HL-60 (cell line): ENCODE measurements at regions not wholly inside any gene's neighbourhood (a gene's known extent, or its start where the extent isn't known, plus 50 kb on each side); places are given as distances from the start of the nearest gene placed in this dataset.

ENCODE experiments used
- CTCF ChIP-seq: IDR thresholded peaks from one replicate; pipeline ENCODE4 v1.5.1; 2011; ENCODE audit warnings: low read length, control low read depth, inconsistent platforms; ENCODE audit not compliant: insufficient read depth
- GABPA ChIP-seq: IDR thresholded peaks from 2 replicates; pipeline ENCODE4 v1.6.1; 2012; ENCODE audit warnings: low read depth
- POLR2AphosphoS5 ChIP-seq: IDR thresholded peaks from 2 replicates; pipeline ENCODE4 v1.6.1; 2012; ENCODE audit warnings: low read depth
- REST ChIP-seq: IDR thresholded peaks from 2 replicates; pipeline ENCODE4 v1.6.1; 2012; ENCODE audit warnings: low read depth; ENCODE audit not compliant: insufficient replicate concordance
- SPI1 ChIP-seq: IDR thresholded peaks from 2 replicates; pipeline ENCODE4 v1.6.1; 2012; ENCODE audit warnings: low read depth, mild to moderate bottlenecking, borderline replicate concordance

- TF ChIP-seq CTCF (no peak), POLR2AphosphoS5 (no peak), GABPA (no peak), SPI1 (no peak), REST (no peak)
Observed at GRCh38 chr18:78169174-78169864, 810.3 kb upstream of the SALL3 start.
